NCI-H146 treated with DMSO at 0.1 percent for 48 hours (cell line): ENCODE measurements at regions not wholly inside any gene's neighbourhood (a gene's known extent, or its start where the extent isn't known, plus 50 kb on each side); places are given as distances from the start of the nearest gene placed in this dataset.
"Not testable (repeated sequence)": the region's sequence is repeated elsewhere in the genome, so short reads cannot be mapped to it uniquely, and the experiment has no call there.

Experiments
- DNase-seq: peaks from one replicate; lab custom pipeline; 2025; ENCODE audit not compliant: unreplicated experiment; lab: John Stamatoyannopoulos, UW

- no peak for DNase-seq
These were observed 588.8 kb downstream of the MAFB start for GRCh38 chr20:40100261-40100660.

DNA sequence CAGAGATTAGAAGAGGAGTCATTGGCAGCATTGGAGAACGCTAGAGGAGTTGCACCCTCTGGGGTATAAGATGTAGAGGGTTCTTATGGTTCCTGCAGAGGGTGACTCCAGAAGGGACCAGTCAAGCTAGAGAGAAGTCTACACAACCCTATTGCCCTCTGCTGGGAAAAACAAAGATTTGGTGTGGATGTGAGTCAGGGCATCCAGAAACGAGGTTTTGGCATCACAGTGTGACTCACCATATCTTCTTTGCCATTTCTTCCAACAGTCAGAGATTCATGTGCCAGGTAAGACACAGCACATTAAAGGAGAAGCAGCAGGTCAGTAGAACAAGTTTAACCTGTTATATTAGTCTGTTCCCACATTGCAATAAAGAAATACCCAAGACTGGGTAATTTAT, 598.8 kb downstream of the MAFB start:
- no peak for DNase-seq

DNA sequence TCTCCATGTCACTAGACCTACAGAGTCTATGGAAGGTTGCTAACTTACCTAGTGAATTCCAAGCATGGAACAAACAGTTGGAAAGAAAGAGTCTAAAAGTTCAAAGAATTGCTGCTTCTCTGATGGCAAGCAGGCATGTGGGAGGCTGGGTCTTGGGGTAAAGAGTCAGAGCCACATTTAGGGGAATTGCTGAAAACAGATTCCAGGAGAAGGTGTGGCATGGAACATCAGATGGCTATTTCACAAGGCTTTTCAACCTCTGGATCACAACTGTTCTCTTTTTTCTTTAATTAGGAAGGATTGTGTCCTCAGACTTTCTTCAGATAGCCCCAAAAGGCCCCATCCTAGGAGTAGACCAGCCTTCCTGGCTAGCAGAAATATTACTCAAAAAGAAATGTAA, 601.5 kb downstream of the MAFB start:
- no peak for DNase-seq

- no peak for DNase-seq
These were observed 603.5 kb downstream of the MAFB start for GRCh38 chr20:40085513-40085912.

DNA sequence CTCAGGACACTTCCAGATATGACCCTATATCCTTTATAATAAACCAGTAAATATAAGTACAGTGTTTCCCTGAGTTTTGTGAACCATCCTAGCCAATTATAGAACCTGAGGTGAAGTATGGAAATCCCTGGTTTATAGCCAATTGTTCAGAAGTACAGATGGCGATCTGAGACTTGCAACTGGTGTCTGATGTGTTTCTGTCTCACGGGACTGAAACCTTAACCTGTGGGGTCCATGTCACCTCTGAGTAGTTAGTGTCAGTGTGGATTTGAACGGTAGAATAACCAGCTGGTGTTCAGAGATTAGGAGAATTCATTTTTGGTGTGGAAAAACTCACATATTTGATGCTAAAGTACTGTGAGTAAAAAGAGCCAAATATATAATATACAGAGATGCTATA, 606.6 kb downstream of the MAFB start:
- no peak for DNase-seq

DNA sequence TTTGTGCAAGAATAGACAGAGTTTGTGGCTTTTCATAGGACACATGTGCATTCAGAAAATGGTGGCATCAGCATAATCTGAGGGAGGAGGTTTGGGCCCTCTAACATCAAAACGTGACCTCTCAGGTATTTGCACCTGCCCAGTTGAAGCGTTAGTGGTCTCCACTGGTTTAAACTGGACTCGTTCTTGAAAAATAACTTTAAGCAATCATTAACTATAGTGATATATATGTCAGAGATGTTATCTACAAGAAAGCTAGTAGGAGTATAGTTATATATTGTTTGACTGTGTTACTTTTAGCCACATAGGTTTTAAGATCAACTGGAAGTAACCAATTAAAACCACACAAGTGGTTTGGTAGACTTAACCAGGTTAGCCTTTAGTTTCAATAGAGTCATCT, 607.4 kb downstream of the MAFB start:
- DNase-seq: no peak

DNA sequence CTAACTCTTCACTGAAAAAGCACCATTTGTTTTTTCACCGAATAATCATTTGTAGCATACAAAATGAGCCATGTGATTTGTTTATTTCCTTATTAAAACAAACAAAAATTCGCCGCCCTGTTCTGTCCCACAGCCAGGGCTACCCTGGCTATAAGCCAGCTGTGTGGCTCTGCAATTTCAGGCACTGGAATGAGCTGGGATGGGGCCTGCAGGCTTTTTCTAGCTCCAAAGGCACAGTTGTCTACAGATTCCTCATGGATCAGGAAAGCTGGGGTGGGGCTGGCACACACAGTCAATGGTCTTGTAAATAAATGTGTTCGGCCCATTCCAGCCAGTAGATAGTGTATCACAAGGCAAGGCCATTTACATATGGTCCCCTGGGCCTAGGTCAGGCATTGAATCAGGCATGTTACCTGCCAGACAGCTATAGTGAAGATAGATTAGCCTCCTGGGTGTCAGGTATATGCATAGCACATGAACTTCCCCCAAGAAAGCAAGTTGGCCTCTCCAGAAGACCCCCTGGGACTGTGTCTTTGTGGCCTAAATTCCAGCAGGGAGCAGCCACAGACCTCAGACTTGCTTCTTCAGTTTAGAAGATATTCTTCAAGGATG, 608.9 kb downstream of the MAFB start:
- DNase-seq: no peak

GRCh38 chr20:40073535-40074111, 615.4 kb downstream of the MAFB start:
- no peak for DNase-seq

- no peak for DNase-seq
These were observed 616.1 kb downstream of the MAFB start for GRCh38 chr20:40072907-40073306.

DNA sequence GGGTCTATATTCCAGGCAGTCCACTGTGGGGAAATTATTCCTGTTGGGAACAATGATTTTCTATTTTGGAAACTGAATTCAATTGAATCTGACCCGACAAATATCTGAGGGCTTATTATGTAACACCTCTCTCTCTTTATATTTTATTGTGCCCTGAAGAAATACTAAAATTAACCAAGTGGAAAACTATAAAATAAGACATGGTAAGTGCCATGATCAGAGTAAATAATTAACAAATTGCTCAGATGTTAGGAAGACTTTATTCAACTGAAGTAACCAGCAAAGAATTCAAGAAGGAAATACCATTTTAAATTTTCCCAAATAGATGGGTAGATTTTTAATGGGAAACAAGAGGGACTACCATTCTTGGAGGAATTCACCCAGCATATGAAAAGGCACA, 632.9 kb downstream of the MAFB start:
- no peak for DNase-seq

GRCh38 chr20:40055711-40056110, 633.3 kb downstream of the MAFB start:
- no peak for DNase-seq

DNA sequence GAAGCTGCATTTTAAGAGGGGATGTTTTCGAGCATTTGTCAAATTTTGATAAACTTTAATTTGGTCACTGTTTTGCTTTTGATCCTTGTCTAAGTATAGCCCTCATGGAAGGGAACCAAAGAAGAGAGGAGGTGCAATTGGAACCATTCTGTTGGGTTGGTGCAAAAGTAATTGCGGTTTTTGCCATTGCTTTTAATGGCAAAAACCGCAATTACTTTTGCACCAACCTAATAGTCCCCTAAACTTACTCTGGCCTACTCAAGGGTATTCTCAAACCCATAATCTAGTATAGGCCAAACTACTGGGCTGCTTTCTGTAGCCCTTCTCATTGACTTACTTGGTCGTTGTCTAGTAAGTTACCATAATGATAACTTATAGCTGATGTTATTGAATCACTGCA, 634.7 kb downstream of the MAFB start:
- no peak for DNase-seq

DNA sequence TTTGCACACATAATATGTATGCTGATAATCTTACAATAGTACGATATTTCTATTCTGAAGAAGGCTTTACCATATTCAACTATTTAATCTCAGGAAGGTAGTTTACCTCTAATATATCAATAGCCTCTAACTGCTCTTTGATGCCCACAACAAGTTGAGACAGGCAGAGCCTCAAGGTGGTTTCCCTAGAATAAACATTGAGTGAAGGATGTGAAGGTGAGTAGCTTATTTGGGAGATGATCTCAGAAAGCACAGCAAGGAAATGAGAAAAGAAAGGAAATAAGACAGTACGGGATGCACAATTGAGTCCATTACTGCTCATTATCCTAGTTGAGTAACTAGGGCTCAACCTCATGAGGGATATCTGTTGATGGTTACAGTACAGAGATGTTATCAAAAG, 638.4 kb downstream of the MAFB start:
- no peak for DNase-seq

GRCh38 chr20:40049854-40050253, 639.2 kb downstream of the MAFB start:
- DNase-seq: no peak

- no peak for DNase-seq
These were observed 642.3 kb downstream of the MAFB start for GRCh38 chr20:40046703-40047102.

- DNase-seq: no peak
These were observed 651.5 kb downstream of the MAFB start for GRCh38 chr20:40037511-40037910.

DNA sequence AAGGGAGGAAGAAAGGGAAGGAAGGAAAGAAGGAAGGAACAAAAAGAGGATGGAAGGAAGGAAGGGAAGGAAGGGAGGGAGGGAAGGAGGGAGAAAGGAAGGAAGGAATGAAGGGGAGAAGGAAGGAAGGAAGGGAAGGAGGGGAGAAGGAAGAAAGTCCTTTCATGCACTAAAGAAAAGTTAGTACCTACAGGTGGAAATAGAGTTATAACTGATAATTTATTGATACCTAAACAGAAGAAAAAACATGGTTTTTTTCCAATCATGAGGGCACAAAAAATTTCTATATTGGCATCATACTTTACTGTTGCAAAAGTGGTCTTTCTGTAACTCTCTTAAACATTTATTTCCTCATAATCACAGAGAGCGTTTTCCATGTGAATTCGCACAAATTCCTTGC, 659.4 kb downstream of the MAFB start:
- DNase-seq: no peak

DNA sequence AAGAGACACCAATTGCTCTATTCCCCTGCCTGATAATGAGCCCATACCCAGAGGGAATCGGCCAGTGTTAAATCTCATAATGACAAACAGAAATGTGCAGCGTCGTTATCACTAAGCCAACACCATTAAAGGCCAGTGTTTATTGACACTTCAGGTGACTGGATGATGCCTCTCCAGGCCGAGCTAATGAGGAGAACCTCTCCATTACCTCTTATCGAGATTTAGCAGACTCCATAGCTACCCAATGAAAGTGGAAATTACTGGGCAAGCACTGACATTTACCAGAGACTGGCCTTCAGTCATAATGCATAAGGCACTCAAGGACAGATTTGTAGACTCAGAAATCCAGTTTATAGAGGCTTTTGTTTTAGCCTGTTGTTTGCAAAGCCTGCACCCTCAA, 669.5 kb downstream of the MAFB start:
- DNase-seq: no peak

DNA sequence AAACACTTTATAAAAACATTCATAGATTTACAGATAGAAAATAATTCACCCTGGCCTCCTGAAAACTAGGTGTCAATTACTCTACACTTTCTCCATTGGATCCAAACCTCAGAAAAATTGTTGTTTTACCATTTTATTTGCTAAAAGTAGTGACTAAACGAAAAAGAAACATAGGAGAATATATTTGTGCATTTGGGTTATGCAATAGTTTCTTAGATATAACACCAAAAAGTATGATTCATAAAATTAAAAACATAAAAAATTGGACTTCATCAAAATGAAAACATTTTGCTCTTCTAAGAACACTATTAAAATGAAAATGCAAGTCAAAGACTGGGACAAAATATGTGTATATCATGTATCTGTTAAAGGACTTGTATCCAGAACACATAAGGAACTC, 671.3 kb downstream of the MAFB start:
- DNase-seq: no peak

DNA sequence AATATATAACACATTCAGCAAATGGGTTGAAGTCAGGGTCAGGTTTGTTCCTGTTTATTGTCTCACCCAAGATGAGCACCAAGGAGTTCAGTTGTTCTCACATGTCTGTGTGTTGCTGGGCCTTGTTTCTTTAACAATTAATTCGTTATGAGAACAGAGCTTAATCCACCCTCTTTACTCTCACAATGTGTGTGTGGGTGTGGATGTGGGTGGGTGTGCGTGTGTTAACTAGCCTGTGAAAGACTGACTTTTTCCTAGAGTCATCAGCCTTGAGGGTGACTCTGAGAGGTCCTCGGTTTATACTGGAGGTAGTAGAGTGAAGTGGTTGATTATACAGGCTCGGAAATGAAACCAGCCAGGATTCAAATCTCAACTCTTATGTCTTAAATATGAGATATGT, 672.1 kb downstream of the MAFB start:
- DNase-seq: no peak

DNA sequence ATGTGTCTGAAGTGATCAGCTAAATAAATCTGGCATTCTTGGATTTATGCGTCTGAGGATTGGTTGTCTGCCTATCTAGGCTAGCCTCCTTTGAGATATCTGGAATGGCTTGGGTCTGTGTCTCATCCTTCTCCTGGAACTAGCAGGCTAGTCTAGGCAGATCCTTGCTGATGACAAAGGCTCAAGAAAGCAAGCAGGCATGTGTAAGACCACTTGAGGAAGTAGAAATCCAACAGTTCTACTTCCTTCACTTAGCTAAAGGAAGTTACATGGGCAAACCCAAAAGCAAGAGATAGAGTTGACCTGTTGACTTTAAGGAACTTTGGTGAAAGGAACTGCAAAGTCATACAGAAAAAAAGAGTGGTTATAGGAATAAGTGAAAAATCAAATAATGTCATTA, 672.6 kb downstream of the MAFB start:
- no peak for DNase-seq

DNA sequence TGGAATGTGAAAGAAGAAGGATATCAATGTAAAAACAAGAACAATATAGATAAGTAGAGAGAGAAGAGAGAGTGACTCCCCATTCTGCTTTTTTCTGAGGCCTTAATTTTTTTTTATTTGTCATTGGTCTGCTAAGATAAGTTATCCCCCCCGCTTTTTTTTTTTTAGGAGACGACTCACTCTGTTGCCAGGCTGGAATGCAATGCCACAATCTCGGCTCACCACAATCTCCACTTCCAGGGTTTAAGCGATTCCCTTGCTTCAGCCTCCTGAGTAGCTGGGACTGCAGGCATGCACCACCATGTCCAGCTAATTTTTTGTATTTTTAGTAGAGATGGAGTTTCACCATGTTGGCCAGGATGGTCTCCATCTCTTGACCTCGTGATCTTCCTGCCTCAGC, 677.0 kb downstream of the MAFB start:
- not testable (repeated sequence) for DNase-seq

GRCh38 chr20:40010483-40010882, 678.6 kb downstream of the MAFB start:
- no peak for DNase-seq
